Testis (tissue), 2 donors: ENCODE measurements at regions not wholly inside any gene's neighbourhood (a gene's known extent, or its start where the extent isn't known, plus 50 kb on each side); places are given as distances from the start of the nearest gene placed in this dataset.

Experiments
- CTCF ChIP-seq, 3 experiments: fragments of 450-650 bp in 2 of 3; fragments of 200-600 bp in 1 of 3; sonication (generic) in 1 of 3; IDR thresholded peaks; one replicate each; pipeline ENCODE4 v1.5.1; 2016 to 2019; ENCODE audit warnings: antibody characterized with exemption in 3 of 3, mild to moderate bottlenecking in 2 of 3, moderate library complexity in 1 of 3
- POLR2A ChIP-seq: fragments of 450-650 bp; IDR thresholded peaks from one replicate; pipeline ENCODE4 v1.6.1; 2017; ENCODE audit warnings: antibody characterized with exemption, mild to moderate bottlenecking, moderate library complexity

- TF ChIP-seq CTCF (IDR thresholded peaks at IDR 0.05) (no peak), POLR2A (no peak)
Observed at GRCh38 chr15:81812456-81812855, 233.4 kb downstream of the MEX3B start.
